GM23248 (cell line): ENCODE measurements at regions not wholly inside any gene's neighbourhood (a gene's known extent, or its start where the extent isn't known, plus 50 kb on each side); places are given as distances from the start of the nearest gene placed in this dataset.

Experiments
- EZH2 ChIP-seq: fragments of 200-600 bp; sonication (generic); IDR thresholded peaks from 2 replicates; pipeline ENCODE4 v1.6.1; 2018; ENCODE audit warnings: antibody characterized with exemption, mild to moderate bottlenecking; ENCODE audit not compliant: insufficient read depth, poor library complexity, severe bottlenecking
- EZH2phosphoT487 ChIP-seq: fragments of 200-600 bp; sonication (generic); IDR thresholded peaks from 2 replicates; pipeline ENCODE4 v1.6.1; 2018; ENCODE audit warnings: antibody characterized with exemption, moderate library complexity, mild to moderate bottlenecking, low read depth; ENCODE audit not compliant: insufficient read depth

- TF ChIP-seq EZH2 (no peak), EZH2phosphoT487 (no peak)
These were observed 134.2 kb upstream of the HNRNPA3 start for GRCh38 chr2:177078416-177078815.
